CD4-positive, CD25-positive, alpha-beta regulatory T cell (primary cell): ENCODE measurements at regions not wholly inside any gene's neighbourhood (a gene's known extent, or its start where the extent isn't known, plus 50 kb on each side); places are given as distances from the start of the nearest gene placed in this dataset.

ENCODE experiments used
- ATAC-seq, 2 donors: fragments of 150-1000 bp; cut with Tn5 transposase; one replicate each; pipeline ENCODE4 v1.10.0; 2021; ENCODE audit warnings: low read depth in 2 of 2, moderate number of reproducible peaks in 2 of 2, moderate library complexity in 1 of 2
- DNase-seq, 3 donors: peaks; one replicate each; pipeline versions ENCODE4 v3.0.0 to v3.0.0-alpha.2; 2012 to 2022; ENCODE audit warnings: mixed read lengths in 1 of 3
- H3K27ac ChIP-seq: one replicate; pipeline ENCODE4 v1.7.0; 2013; ENCODE audit warnings: mild to moderate bottlenecking, low read length; ENCODE audit not compliant: insufficient read depth, poor library complexity, severe bottlenecking
- H3K27me3 ChIP-seq: one replicate; pipeline ENCODE4 v1.7.0; 2013; ENCODE audit warnings: low read length; ENCODE audit not compliant: control insufficient read depth, insufficient read depth
- H3K36me3 ChIP-seq: one replicate; pipeline ENCODE4 v1.7.0; 2013; ENCODE audit warnings: mild to moderate bottlenecking, low read length, moderate library complexity; ENCODE audit not compliant: control insufficient read depth, insufficient read depth
- H3K4me1 ChIP-seq: 2 replicates; pipeline ENCODE4 v1.7.0; 2013; ENCODE audit warnings: mild to moderate bottlenecking, low read length; ENCODE audit not compliant: insufficient read depth, control insufficient read depth, poor library complexity, severe bottlenecking
- H3K4me3 ChIP-seq: one replicate; pipeline ENCODE4 v1.7.0; 2013; ENCODE audit warnings: low read depth, mild to moderate bottlenecking, low read length, moderate library complexity
- H3K9me3 ChIP-seq, 2 experiments: 1 replicate in 1 of 2; 2 replicates in 1 of 2; pipeline ENCODE4 v1.7.0; 2013; ENCODE audit warnings: low read length in 2 of 2, mild to moderate bottlenecking in 1 of 2, moderate library complexity in 1 of 2; ENCODE audit not compliant: control insufficient read depth in 2 of 2
- H3K27ac Mint-ChIP-seq, 3 donors: one replicate each; pipeline ENCODE4 v1.8.0; 2020 to 2022; ENCODE audit warnings: mild to moderate bottlenecking in 3 of 3, mixed read lengths in 3 of 3, moderate library complexity in 2 of 3
- H3K27me3 Mint-ChIP-seq: one replicate; pipeline ENCODE4 v1.8.0; 2022; ENCODE audit warnings: mild to moderate bottlenecking, mixed read lengths
- H3K36me3 Mint-ChIP-seq: one replicate; pipeline ENCODE4 v1.8.0; 2020; ENCODE audit warnings: mixed read lengths
- H3K4me1 Mint-ChIP-seq, 4 donors: one replicate each; pipeline ENCODE4 v1.8.0; 2020 to 2022; ENCODE audit warnings: mixed read lengths in 4 of 4, mild to moderate bottlenecking in 1 of 4
- H3K4me3 Mint-ChIP-seq, 4 donors: one replicate each; pipeline ENCODE4 v1.8.0; 2020 to 2022; ENCODE audit warnings: mild to moderate bottlenecking in 4 of 4, mixed read lengths in 4 of 4, moderate library complexity in 3 of 4
- H3K9me3 Mint-ChIP-seq, 7 donors: one replicate each; pipeline ENCODE4 v1.8.0; 2020 to 2022; ENCODE audit warnings: mixed read lengths in 7 of 7, mild to moderate bottlenecking in 3 of 7, moderate library complexity in 2 of 7

DNA sequence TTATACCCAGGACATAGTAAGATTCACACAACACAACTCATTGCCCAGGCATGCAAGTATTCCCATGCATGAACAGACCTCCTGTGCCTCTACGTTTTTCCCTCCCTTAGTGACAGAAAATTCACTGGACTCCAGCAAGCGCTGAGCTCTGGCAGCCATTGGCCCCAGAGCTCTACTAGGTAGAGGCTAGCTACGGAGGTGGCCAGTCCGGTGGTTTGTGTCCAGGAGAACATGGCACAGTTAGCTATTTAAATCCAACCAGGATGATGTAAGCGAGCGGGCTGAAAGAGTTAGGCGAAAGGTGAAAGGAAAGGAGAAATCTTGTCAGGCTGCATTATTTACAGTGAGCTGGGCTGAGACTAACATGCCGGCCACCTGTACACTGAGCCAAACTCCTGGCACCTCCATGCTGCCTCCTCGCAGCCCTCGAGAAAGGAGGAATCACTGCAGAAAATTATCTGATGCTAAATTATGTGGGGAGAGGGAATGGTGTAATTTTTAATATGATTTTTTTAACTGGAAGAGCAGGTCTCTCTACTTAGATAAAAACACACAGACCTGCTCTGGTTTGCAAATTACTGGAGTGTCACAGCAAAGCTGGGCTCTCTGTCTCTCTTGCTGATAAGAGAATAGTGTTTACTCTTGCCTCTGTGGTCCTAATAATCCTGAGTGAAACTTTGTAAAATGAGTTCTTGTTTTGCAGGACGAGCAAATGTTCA, 50.1 kb upstream of the ARMC2 start:
- H3K4me1 ChIP-seq, result peaks cover 16% of the 10 kb centered on the region
- H3K9me3 ChIP-seq, result no peaks in the 10 kb centered on the region
- Mint-ChIP-seq H3K27ac (peak overlapping the region; percentile 67 to 93 (median 68)), H3K27me3 (peaks cover 5% of the 10 kb centered on the region), H3K4me1 (peaks cover 6 to 28% (median 20%) of the 10 kb centered on the region in 4 donors), H3K9me3 (no peaks in the 10 kb centered on the region), H3K36me3 (no peaks in the 10 kb centered on the region), H3K4me3 (peak overlapping the region; percentile 22 to 80 (median 65))
- no peaks in the 10 kb centered on the region for H3K36me3 ChIP-seq
- no peak for ATAC-seq
- H3K27me3 ChIP-seq, result no peaks in the 10 kb centered on the region
- no peak overlapping the region for H3K27ac ChIP-seq
- peak overlapping the region; percentile 54 for H3K4me3 ChIP-seq
- DNase-seq, result no peak
